ENCODE measurements at regions not wholly inside any gene's neighbourhood (a gene's known extent, or its start where the extent isn't known, plus 50 kb on each side); places are given as distances from the start of the nearest gene placed in this dataset.
"Not testable (repeated sequence)": the region's sequence is repeated elsewhere in the genome, so short reads cannot be mapped to it uniquely, and the experiment has no call there.

GRCh38 chr10:108566316-108567107 lies 1356.8 kb downstream of the XPNPEP1 start:
- Histone ChIP-seq H3K4me3 (ENCODE audit: low read depth in 1 of 2, low read length in 2 of 2) (no peak overlapping the region), H3K9me3 (ENCODE audit: control insufficient read depth in 1 of 2, low read length in 2 of 2) (no peaks in the 10 kb centered on the region), H3K9ac (ENCODE audit: low read depth in 1 of 2, low read length in 2 of 2) (no peak overlapping the region), H3K36me3 (ENCODE audit: control insufficient read depth in 1 of 2, insufficient read depth in 2 of 2, low read length in 2 of 2) (no peaks in the 10 kb centered on the region), H3K27ac (ENCODE audit: low read depth, low read length) (no peak overlapping the region), H3K4me1 (ENCODE audit: control insufficient read depth in 1 of 2, insufficient read depth in 2 of 2, low read length in 2 of 2) (no peaks in the 10 kb centered on the region), H3K27me3 (ENCODE audit: control insufficient read depth in 1 of 2, insufficient read depth in 2 of 2, low read length in 2 of 2) (no peaks in the 10 kb centered on the region)

GRCh38 chr10:108562105-108562504 lies 1361.2 kb downstream of the XPNPEP1 start:
- no peaks in the 10 kb centered on the region for H3K4me1 ChIP-seq (ENCODE audit: control insufficient read depth in 1 of 2, insufficient read depth in 2 of 2, low read length in 2 of 2)
- H3K4me3 ChIP-seq (ENCODE audit: low read depth in 1 of 2, low read length in 2 of 2): no peak overlapping the region
- H3K9me3 ChIP-seq (ENCODE audit: control insufficient read depth in 1 of 2, low read length in 2 of 2): no peaks in the 10 kb centered on the region
- H3K27ac ChIP-seq (ENCODE audit: low read depth, low read length): no peak overlapping the region
- no peaks in the 10 kb centered on the region for H3K36me3 ChIP-seq (ENCODE audit: control insufficient read depth in 1 of 2, insufficient read depth in 2 of 2, low read length in 2 of 2)
- no peaks in the 10 kb centered on the region for H3K27me3 ChIP-seq (ENCODE audit: control insufficient read depth in 1 of 2, insufficient read depth in 2 of 2, low read length in 2 of 2)
- no peak overlapping the region for H3K9ac ChIP-seq (ENCODE audit: low read depth in 1 of 2, low read length in 2 of 2)

- Histone ChIP-seq H3K36me3 (ENCODE audit: control insufficient read depth in 1 of 2, insufficient read depth in 2 of 2, low read length in 2 of 2) (no peaks in the 10 kb centered on the region), H3K27ac (ENCODE audit: low read depth, low read length) (no peak overlapping the region), H3K4me1 (ENCODE audit: control insufficient read depth in 1 of 2, insufficient read depth in 2 of 2, low read length in 2 of 2) (no peaks in the 10 kb centered on the region), H3K9ac (ENCODE audit: low read depth in 1 of 2, low read length in 2 of 2) (no peak overlapping the region), H3K4me3 (ENCODE audit: low read depth in 1 of 2, low read length in 2 of 2) (no peak overlapping the region), H3K27me3 (ENCODE audit: control insufficient read depth in 1 of 2, insufficient read depth in 2 of 2, low read length in 2 of 2) (no peaks in the 10 kb centered on the region), H3K9me3 (ENCODE audit: control insufficient read depth in 1 of 2, low read length in 2 of 2) (no peaks in the 10 kb centered on the region)
These were observed 1361.7 kb downstream of the XPNPEP1 start for GRCh38 chr10:108561649-108562048.

GRCh38 chr10:108560488-108560887 lies 1362.8 kb downstream of the XPNPEP1 start:
- Histone ChIP-seq H3K9me3 (ENCODE audit: control insufficient read depth in 1 of 2, low read length in 2 of 2) (no peaks in the 10 kb centered on the region), H3K9ac (ENCODE audit: low read depth in 1 of 2, low read length in 2 of 2) (no peak overlapping the region), H3K27ac (ENCODE audit: low read depth, low read length) (no peak overlapping the region), H3K27me3 (ENCODE audit: control insufficient read depth in 1 of 2, insufficient read depth in 2 of 2, low read length in 2 of 2) (no peaks in the 10 kb centered on the region), H3K36me3 (ENCODE audit: control insufficient read depth in 1 of 2, insufficient read depth in 2 of 2, low read length in 2 of 2) (no peaks in the 10 kb centered on the region), H3K4me3 (ENCODE audit: low read depth in 1 of 2, low read length in 2 of 2) (no peak overlapping the region), H3K4me1 (ENCODE audit: control insufficient read depth in 1 of 2, insufficient read depth in 2 of 2, low read length in 2 of 2) (no peaks in the 10 kb centered on the region)

GRCh38 chr10:108556186-108556585 lies 1367.1 kb downstream of the XPNPEP1 start:
- no peaks in the 10 kb centered on the region for H3K9me3 ChIP-seq (ENCODE audit: control insufficient read depth in 1 of 2, low read length in 2 of 2)
- no peaks in the 10 kb centered on the region for H3K36me3 ChIP-seq (ENCODE audit: control insufficient read depth in 1 of 2, insufficient read depth in 2 of 2, low read length in 2 of 2)
- H3K27me3 ChIP-seq (ENCODE audit: control insufficient read depth in 1 of 2, insufficient read depth in 2 of 2, low read length in 2 of 2): no peaks in the 10 kb centered on the region
- no peaks in the 10 kb centered on the region for H3K4me1 ChIP-seq (ENCODE audit: control insufficient read depth in 1 of 2, insufficient read depth in 2 of 2, low read length in 2 of 2)
- no peak overlapping the region for H3K4me3 ChIP-seq (ENCODE audit: low read depth in 1 of 2, low read length in 2 of 2)
- H3K27ac ChIP-seq (ENCODE audit: low read depth, low read length): no peak overlapping the region
- no peak overlapping the region for H3K9ac ChIP-seq (ENCODE audit: low read depth in 1 of 2, low read length in 2 of 2)

- Histone ChIP-seq H3K36me3 (ENCODE audit: control insufficient read depth in 1 of 2, insufficient read depth in 2 of 2, low read length in 2 of 2) (no peaks in the 10 kb centered on the region), H3K4me1 (ENCODE audit: control insufficient read depth in 1 of 2, insufficient read depth in 2 of 2, low read length in 2 of 2) (no peaks in the 10 kb centered on the region), H3K27me3 (ENCODE audit: control insufficient read depth in 1 of 2, insufficient read depth in 2 of 2, low read length in 2 of 2) (no peaks in the 10 kb centered on the region), H3K27ac (ENCODE audit: low read depth, low read length) (no peak overlapping the region), H3K9me3 (ENCODE audit: control insufficient read depth in 1 of 2, low read length in 2 of 2) (no peaks in the 10 kb centered on the region), H3K9ac (ENCODE audit: low read depth in 1 of 2, low read length in 2 of 2) (no peak overlapping the region), H3K4me3 (ENCODE audit: low read depth in 1 of 2, low read length in 2 of 2) (no peak overlapping the region)
These were observed 1377.4 kb downstream of the XPNPEP1 start for GRCh38 chr10:108545921-108546320.

- Histone ChIP-seq H3K9ac (ENCODE audit: low read depth in 1 of 2, low read length in 2 of 2) (no peak overlapping the region), H3K4me1 (ENCODE audit: control insufficient read depth in 1 of 2, insufficient read depth in 2 of 2, low read length in 2 of 2) (no peaks in the 10 kb centered on the region), H3K36me3 (ENCODE audit: control insufficient read depth in 1 of 2, insufficient read depth in 2 of 2, low read length in 2 of 2) (no peaks in the 10 kb centered on the region)
These were observed 1378.7 kb downstream of the XPNPEP1 start for GRCh38 chr10:108544500-108545120.

GRCh38 chr10:108533551-108533950 lies 1369.0 kb upstream of the SORCS1 start:
- H3K4me3 ChIP-seq (ENCODE audit: low read depth in 1 of 2, low read length in 2 of 2); H3K9ac ChIP-seq (ENCODE audit: low read depth in 1 of 2, low read length in 2 of 2); H3K27ac ChIP-seq (ENCODE audit: low read depth, low read length); H3K27me3 ChIP-seq (ENCODE audit: control insufficient read depth in 1 of 2, insufficient read depth in 2 of 2, low read length in 2 of 2); H3K36me3 ChIP-seq (ENCODE audit: control insufficient read depth in 1 of 2, insufficient read depth in 2 of 2, low read length in 2 of 2); H3K4me1 ChIP-seq (ENCODE audit: control insufficient read depth in 1 of 2, insufficient read depth in 2 of 2, low read length in 2 of 2); H3K9me3 ChIP-seq (ENCODE audit: control insufficient read depth in 1 of 2, low read length in 2 of 2): not testable (repeated sequence)

More at GRCh38 chr10:108544500-108545120, 1378.7 kb downstream of the XPNPEP1 start:
- Histone ChIP-seq H3K27me3 (ENCODE audit: control insufficient read depth in 1 of 2, insufficient read depth in 2 of 2, low read length in 2 of 2) (no peaks in the 10 kb centered on the region), H3K9me3 (ENCODE audit: control insufficient read depth in 1 of 2, low read length in 2 of 2) (no peaks in the 10 kb centered on the region), H3K4me3 (ENCODE audit: low read depth in 1 of 2, low read length in 2 of 2) (no peak overlapping the region), H3K27ac (ENCODE audit: low read depth, low read length) (no peak overlapping the region)

- Histone ChIP-seq H3K4me3 (ENCODE audit: low read depth in 1 of 2, low read length in 2 of 2) (no peak overlapping the region), H3K9me3 (ENCODE audit: control insufficient read depth in 1 of 2, low read length in 2 of 2) (peaks cover 0 to under 1% of the 10 kb centered on the region in 2 donors), H3K27ac (ENCODE audit: low read depth, low read length) (no peak overlapping the region), H3K9ac (ENCODE audit: low read depth in 1 of 2, low read length in 2 of 2) (no peak overlapping the region), H3K27me3 (ENCODE audit: control insufficient read depth in 1 of 2, insufficient read depth in 2 of 2, low read length in 2 of 2) (no peaks in the 10 kb centered on the region), H3K36me3 (ENCODE audit: control insufficient read depth in 1 of 2, insufficient read depth in 2 of 2, low read length in 2 of 2) (no peaks in the 10 kb centered on the region), H3K4me1 (ENCODE audit: control insufficient read depth in 1 of 2, insufficient read depth in 2 of 2, low read length in 2 of 2) (no peaks in the 10 kb centered on the region)
These were observed 1358.7 kb upstream of the SORCS1 start for GRCh38 chr10:108523016-108523800.

Data from duodenal mucosa (tissue), 2 donors.